Mesenchymal stem cell (in vitro differentiated cells and primary cell): ENCODE measurements at regions not wholly inside any gene's neighbourhood (a gene's known extent, or its start where the extent isn't known, plus 50 kb on each side); places are given as distances from the start of the nearest gene placed in this dataset.

ENCODE experiments used
- DNase-seq: peaks from one replicate; pipeline ENCODE4 v3.0.0-alpha.2; 2013
- H2AFZ ChIP-seq: one replicate; pipeline ENCODE4 v1.6.1; 2013; ENCODE audit warnings: low read depth, mild to moderate bottlenecking, control low read depth, inconsistent platforms, low read length, moderate library complexity
- H2AK5ac ChIP-seq: 2 replicates; pipeline ENCODE4 v1.6.1; 2013; ENCODE audit warnings: low read length, moderate library complexity, mild to moderate bottlenecking, inconsistent platforms; ENCODE audit not compliant: severe bottlenecking
- H2BK120ac ChIP-seq: one replicate; pipeline ENCODE4 v1.6.1; 2013; ENCODE audit warnings: low read depth, mild to moderate bottlenecking, inconsistent platforms, low read length, moderate library complexity
- H2BK12ac ChIP-seq, 2 experiments: one replicate each; pipeline ENCODE4 v1.6.1; 2013; ENCODE audit warnings: inconsistent platforms in 2 of 2, low read length in 2 of 2, mild to moderate bottlenecking in 2 of 2, moderate library complexity in 2 of 2, control low read depth in 1 of 2
- H2BK15ac ChIP-seq: one replicate; pipeline ENCODE4 v1.6.1; 2013; ENCODE audit warnings: mild to moderate bottlenecking, low read depth, inconsistent platforms; ENCODE audit not compliant: poor library complexity, severe bottlenecking
- H2BK5ac ChIP-seq: 2 replicates; pipeline ENCODE4 v1.6.1; 2013; ENCODE audit warnings: low read depth, mild to moderate bottlenecking, low read length, control low read depth, inconsistent platforms; ENCODE audit not compliant: poor library complexity, severe bottlenecking
- H3K14ac ChIP-seq, 2 experiments: one replicate each; pipeline ENCODE4 v1.6.1; 2013; ENCODE audit warnings: inconsistent platforms in 2 of 2, low read length in 2 of 2, control low read depth in 1 of 2, mild to moderate bottlenecking in 1 of 2, moderate library complexity in 1 of 2
- H3K18ac ChIP-seq, 2 experiments: one replicate each; pipeline ENCODE4 v1.6.1; 2013; ENCODE audit warnings: inconsistent platforms in 2 of 2, low read length in 2 of 2, control low read depth in 1 of 2, low read depth in 1 of 2, mild to moderate bottlenecking in 1 of 2
- H3K23ac ChIP-seq, 2 experiments: one replicate each; pipeline ENCODE4 v1.6.1; 2013; ENCODE audit warnings: inconsistent platforms in 2 of 2, low read length in 2 of 2, mild to moderate bottlenecking in 2 of 2, moderate library complexity in 2 of 2, control low read depth in 1 of 2
- H3K27ac ChIP-seq: 2 replicates; pipeline ENCODE4 v1.5.1; 2013; ENCODE audit warnings: mild to moderate bottlenecking, moderate library complexity, low read length, control low read depth, inconsistent platforms; ENCODE audit not compliant: poor library complexity, severe bottlenecking
- H3K27me3 ChIP-seq, 2 experiments: 2 replicates each; pipeline versions ENCODE4 v1.6.1 to v1.7.0; 2013; ENCODE audit warnings: low read length in 2 of 2, mild to moderate bottlenecking in 2 of 2, moderate library complexity in 2 of 2, control low read depth in 1 of 2, inconsistent platforms in 1 of 2; ENCODE audit not compliant: control insufficient read depth in 1 of 2, insufficient read depth in 1 of 2
- H3K36me3 ChIP-seq, 2 experiments: 2 replicates each; pipeline versions ENCODE4 v1.6.1 to v1.7.0; 2013; ENCODE audit warnings: low read length in 2 of 2, control low read depth in 1 of 2, inconsistent platforms in 1 of 2, low read depth in 1 of 2, mild to moderate bottlenecking in 1 of 2; ENCODE audit not compliant: insufficient read depth in 2 of 2, control insufficient read depth in 1 of 2
- H3K4ac ChIP-seq, 2 experiments: one replicate each; pipeline ENCODE4 v1.6.1; 2013; ENCODE audit warnings: inconsistent platforms in 2 of 2, low read length in 2 of 2, mild to moderate bottlenecking in 2 of 2, moderate library complexity in 2 of 2, control low read depth in 1 of 2, low read depth in 1 of 2
- H3K4me1 ChIP-seq: 2 replicates; pipeline ENCODE4 v1.6.1; 2013; ENCODE audit warnings: low read depth, low read length, control low read depth; ENCODE audit not compliant: control insufficient read depth, insufficient read depth
- H3K4me2 ChIP-seq: 2 replicates; pipeline ENCODE4 v1.6.1; 2013; ENCODE audit warnings: low read length, mild to moderate bottlenecking, inconsistent platforms; ENCODE audit not compliant: poor library complexity, severe bottlenecking
- H3K4me3 ChIP-seq, 2 experiments: 2 replicates each; pipeline versions ENCODE4 v1.5.1 to v1.7.0; 2013; ENCODE audit warnings: low read length in 2 of 2, mild to moderate bottlenecking in 2 of 2, control low read depth in 1 of 2, low read depth in 1 of 2; ENCODE audit not compliant: insufficient read depth in 1 of 2
- H3K79me1 ChIP-seq: replicated peaks from 2 replicates; pipeline ENCODE4 v1.6.1; 2013; ENCODE audit warnings: mild to moderate bottlenecking, control low read depth, low read length, inconsistent platforms; ENCODE audit not compliant: poor library complexity, severe bottlenecking
- H3K9ac ChIP-seq: 2 replicates; pipeline ENCODE4 v1.7.0; 2013; ENCODE audit warnings: mild to moderate bottlenecking, low read length, moderate library complexity
- H3K9me3 ChIP-seq: 2 replicates; pipeline ENCODE4 v1.7.0; 2013; ENCODE audit warnings: mild to moderate bottlenecking, low read length; ENCODE audit not compliant: control insufficient read depth
- H4K8ac ChIP-seq: one replicate; pipeline ENCODE4 v1.6.1; 2013; ENCODE audit warnings: inconsistent platforms, mild to moderate bottlenecking, low read length, moderate library complexity
- H4K91ac ChIP-seq: one replicate; pipeline ENCODE4 v1.6.1; 2013; ENCODE audit warnings: mild to moderate bottlenecking, low read length, inconsistent platforms
- WGBS: methylation state at CpG from one replicate; pipeline ENCODE4 v1.1.7; 2013; ENCODE audit warnings: mixed read lengths; 5-methylcytosine and 5-hydroxymethylcytosine counted together

- Histone ChIP-seq H3K27ac (no peak overlapping the region), H3K9me3 (no peaks in the 10 kb centered on the region), H3K14ac (no peak overlapping the region), H2BK5ac (no peak overlapping the region), H3K4me2 (no peak overlapping the region), H2BK120ac (no peak overlapping the region), H2BK12ac (no peak overlapping the region), H3K23ac (no peak overlapping the region), H3K18ac (no peak overlapping the region), H3K27me3 (no peaks in the 10 kb centered on the region), H2AK5ac (no peak overlapping the region), H4K91ac (no peak overlapping the region), H3K4ac (no peak overlapping the region), H3K4me1 (peaks cover 5% of the 10 kb centered on the region), H2AFZ (no peak overlapping the region), H3K9ac (no peak overlapping the region), H4K8ac (no peak overlapping the region), H3K36me3 (peaks cover 26 to 60% of the 10 kb centered on the region in 2 experiments), H2BK15ac (no peak overlapping the region), H3K79me1 (peaks cover 2% of the 10 kb centered on the region), H3K4me3 (no peak overlapping the region)
- WGBS = 92% methylated on average over 4 of the region's 4 CpGs
- DNase-seq = no peak
Observed at GRCh38 chr21:36217743-36218142, 61.1 kb downstream of the DOP1B start.

DNA sequence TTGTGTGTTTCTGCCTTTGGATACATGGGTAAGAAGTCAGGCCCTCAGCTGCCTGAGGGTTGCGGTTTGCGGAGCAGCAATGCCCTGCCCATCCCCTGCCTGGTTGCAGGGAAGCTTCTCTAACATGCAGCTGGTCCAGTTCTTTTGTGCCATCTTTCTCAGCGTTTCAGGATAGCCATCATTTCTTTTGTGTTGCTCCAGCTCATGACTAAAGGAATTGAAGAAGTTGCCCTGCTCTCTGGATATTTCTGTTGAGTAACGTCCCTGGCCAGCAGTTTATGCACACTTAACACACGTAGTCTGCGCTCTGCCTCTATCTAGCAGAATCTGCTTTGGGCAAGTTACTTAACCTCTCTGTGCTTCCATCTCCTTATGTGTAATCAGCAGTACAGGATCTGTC, 62.1 kb downstream of the DOP1B start:
- H3K14ac ChIP-seq = no peak overlapping the region
- peaks cover 2% of the 10 kb centered on the region for H3K79me1 ChIP-seq
- no peak overlapping the region for H2BK120ac ChIP-seq
- no peak overlapping the region for H3K4ac ChIP-seq
- no peak overlapping the region for H2BK15ac ChIP-seq
- H3K9me3 ChIP-seq = no peaks in the 10 kb centered on the region
- H2AK5ac ChIP-seq = no peak overlapping the region
- H3K4me3 ChIP-seq = no peak overlapping the region
- H3K4me2 ChIP-seq = no peak overlapping the region
- H3K9ac ChIP-seq = no peak overlapping the region
- no peak overlapping the region for H3K27ac ChIP-seq
- WGBS = 93% methylated on average over 6 of the region's 6 CpGs
- no peak overlapping the region for H4K91ac ChIP-seq
- H2BK5ac ChIP-seq = no peak overlapping the region
- H4K8ac ChIP-seq = no peak overlapping the region
- peaks cover 26 to 67% of the 10 kb centered on the region in 2 experiments for H3K36me3 ChIP-seq
- no peaks in the 10 kb centered on the region for H3K27me3 ChIP-seq
- H3K23ac ChIP-seq = no peak overlapping the region
- H3K4me1 ChIP-seq = peaks cover 3% of the 10 kb centered on the region
- no peak overlapping the region for H3K18ac ChIP-seq
- no peak for DNase-seq
- H2BK12ac ChIP-seq = no peak overlapping the region
- H2AFZ ChIP-seq = no peak overlapping the region

GRCh38 chr21:36223451-36223850, 66.8 kb downstream of the DOP1B start:
- H2BK120ac ChIP-seq = no peak overlapping the region
- no peak for DNase-seq
- WGBS = 97% methylated on average over 2 of the region's 4 CpGs

DNA sequence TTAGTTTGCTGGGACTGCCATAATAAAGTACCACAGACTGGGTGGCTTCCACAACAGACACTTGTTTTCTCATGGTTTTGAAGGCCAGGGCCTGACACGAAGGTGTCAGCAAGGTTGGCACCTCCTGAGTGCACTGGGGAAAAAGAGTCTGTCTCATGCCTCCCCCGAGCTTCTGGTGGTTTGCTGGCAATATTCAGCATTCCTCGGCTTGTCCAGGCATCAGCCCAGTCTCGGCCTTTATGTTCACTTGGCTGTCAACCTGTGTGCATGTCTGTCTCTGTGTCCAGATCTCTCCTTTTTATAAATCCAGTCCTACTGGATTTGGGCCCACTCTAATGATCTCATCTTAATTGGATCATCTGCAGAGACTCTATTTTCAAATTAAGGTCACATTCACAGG, 72.6 kb downstream of the DOP1B start:
- 86% methylated on average over 4 of the region's 4 CpGs for WGBS
- H3K4ac ChIP-seq = no peak overlapping the region

More at GRCh38 chr21:36223451-36223850, 66.8 kb downstream of the DOP1B start:
- H3K14ac ChIP-seq = no peak overlapping the region
- H3K9me3 ChIP-seq = no peaks in the 10 kb centered on the region
- H2AK5ac ChIP-seq = no peak overlapping the region
- H3K18ac ChIP-seq = no peak overlapping the region
- no peak overlapping the region for H2BK5ac ChIP-seq
- H4K8ac ChIP-seq = no peak overlapping the region
- H3K4me1 ChIP-seq = peaks cover 1% of the 10 kb centered on the region
- H3K9ac ChIP-seq = no peak overlapping the region
- H3K27me3 ChIP-seq = no peaks in the 10 kb centered on the region
- H2AFZ ChIP-seq = no peak overlapping the region
- peaks cover 2% of the 10 kb centered on the region for H3K79me1 ChIP-seq
- no peak overlapping the region for H3K4ac ChIP-seq
- H2BK15ac ChIP-seq = no peak overlapping the region
- no peak overlapping the region for H3K4me2 ChIP-seq
- no peak overlapping the region for H3K23ac ChIP-seq
- H4K91ac ChIP-seq = no peak overlapping the region
- peaks cover 36 to 66% of the 10 kb centered on the region in 2 experiments for H3K36me3 ChIP-seq
- H3K27ac ChIP-seq = no peak overlapping the region
- H2BK12ac ChIP-seq = no peak overlapping the region
- no peak overlapping the region for H3K4me3 ChIP-seq

More for the DNA sequence above, 72.6 kb downstream of the DOP1B start:
- no peak overlapping the region for H3K4me3 ChIP-seq
- no peak overlapping the region for H2AK5ac ChIP-seq
- H3K27me3 ChIP-seq = no peaks in the 10 kb centered on the region
- no peak overlapping the region for H3K14ac ChIP-seq
- peaks cover 27 to 66% of the 10 kb centered on the region in 2 experiments for H3K36me3 ChIP-seq
- no peak overlapping the region for H4K91ac ChIP-seq
- no peak for DNase-seq
- H3K4me2 ChIP-seq = no peak overlapping the region
- no peak overlapping the region for H2BK12ac ChIP-seq
- no peak overlapping the region for H3K18ac ChIP-seq
- H3K9me3 ChIP-seq = no peaks in the 10 kb centered on the region
- no peak overlapping the region for H2AFZ ChIP-seq
- peaks cover 2% of the 10 kb centered on the region for H3K79me1 ChIP-seq
- H2BK120ac ChIP-seq = no peak overlapping the region
- peaks cover 3% of the 10 kb centered on the region for H3K4me1 ChIP-seq
- no peak overlapping the region for H2BK15ac ChIP-seq
- no peak overlapping the region for H2BK5ac ChIP-seq
- H3K23ac ChIP-seq = no peak overlapping the region
- no peak overlapping the region for H4K8ac ChIP-seq
- H3K9ac ChIP-seq = no peak overlapping the region
- H3K27ac ChIP-seq = no peak overlapping the region
